IMR-90 (cell line): ENCODE measurements at regions not wholly inside any gene's neighbourhood (a gene's known extent, or its start where the extent isn't known, plus 50 kb on each side); places are given as distances from the start of the nearest gene placed in this dataset.

ENCODE experiments used
- ATAC-seq: fragments of 200-7000 bp; cut with Tn5 transposase; 2 replicates; pipeline ENCODE4 v1.9.1; 2020; ENCODE audit warnings: low read depth, mild to moderate bottlenecking, moderate library complexity
- BruUV-seq: library from RNA; stranded (reverse); fragments of 400-500 nt; replicated peaks from 2 replicates; lab custom pipeline; 2021; lab: Mats Ljungman, UMichigan
- CTCF ChIA-PET: fragments of 300-600 bp; formaldehyde crosslinking; extraction: SDS; loops from one replicate; lab custom pipeline; 2021; ENCODE audit warnings: antibody characterized with exemption; lab: Yijun Ruan, JAX
- POLR2A ChIA-PET: fragments of 300-600 bp; sonication (Branson Sonifier 250); formaldehyde crosslinking; loops from one replicate; lab custom pipeline; 2022; ENCODE audit warnings: antibody characterized with exemption; ENCODE audit not compliant: unreplicated experiment; lab: Charles Lee
- DNase-seq: peaks from one replicate; pipeline ENCODE4 v3.0.0; 2013
- H2AFZ ChIP-seq: replicated peaks from 2 replicates; pipeline ENCODE3; 2013; ENCODE audit warnings: low read length, mild to moderate bottlenecking; ENCODE audit not compliant: poor library complexity
- H2AK5ac ChIP-seq: 2 replicates; pipeline ENCODE4 v1.6.1; 2013; ENCODE audit warnings: low read depth, low read length, inconsistent platforms
- H2AK9ac ChIP-seq: replicated peaks from 2 replicates; pipeline ENCODE3; 2013; ENCODE audit warnings: mild to moderate bottlenecking, low read depth, low read length, moderate library complexity; ENCODE audit not compliant: poor library complexity
- H2BK120ac ChIP-seq: 2 replicates; pipeline ENCODE4 v1.6.1; 2013; ENCODE audit warnings: low read depth, low read length, inconsistent platforms
- H2BK15ac ChIP-seq: 3 replicates; pipeline ENCODE4 v1.6.1; 2013; ENCODE audit warnings: low read depth, low read length, inconsistent platforms
- H2BK20ac ChIP-seq: 2 replicates; pipeline ENCODE4 v1.6.1; 2013; ENCODE audit warnings: low read depth, mild to moderate bottlenecking, inconsistent platforms, low read length, moderate library complexity
- H2BK5ac ChIP-seq: 2 replicates; pipeline ENCODE4 v1.6.1; 2013; ENCODE audit warnings: mild to moderate bottlenecking, low read depth, low read length, inconsistent platforms; ENCODE audit not compliant: poor library complexity, severe bottlenecking
- H3K14ac ChIP-seq: replicated peaks from 2 replicates; pipeline ENCODE4 v1.6.1; 2013; ENCODE audit warnings: low read depth, low read length, inconsistent platforms
- H3K18ac ChIP-seq: 2 replicates; pipeline ENCODE4 v1.6.1; 2013; ENCODE audit warnings: low read depth, low read length, control low read depth
- H3K23ac ChIP-seq: 2 replicates; pipeline ENCODE4 v1.6.1; 2013; ENCODE audit warnings: low read depth, low read length, inconsistent platforms
- H3K27ac ChIP-seq: 2 replicates; pipeline ENCODE4 v1.5.1; 2013; ENCODE audit warnings: mild to moderate bottlenecking, control low read depth, low read length; ENCODE audit not compliant: insufficient read depth
- H3K27me3 ChIP-seq: 2 replicates; pipeline ENCODE4 v1.6.1; 2013; ENCODE audit warnings: low read length; ENCODE audit not compliant: control insufficient read depth, insufficient read depth
- H3K36me3 ChIP-seq: 2 replicates; pipeline ENCODE4 v1.6.1; 2013; ENCODE audit warnings: low read length, mixed read lengths; ENCODE audit not compliant: control insufficient read depth, insufficient read depth
- H3K4ac ChIP-seq: 2 replicates; pipeline ENCODE4 v1.6.1; 2013; ENCODE audit warnings: low read depth, low read length, inconsistent platforms
- H3K4me1 ChIP-seq: 2 replicates; pipeline ENCODE4 v1.6.1; 2013; ENCODE audit warnings: low read length, mixed read lengths; ENCODE audit not compliant: control insufficient read depth, insufficient read depth
- H3K4me2 ChIP-seq: 2 replicates; pipeline ENCODE4 v1.6.1; 2013; ENCODE audit warnings: low read depth, mild to moderate bottlenecking, control low read depth, low read length, moderate library complexity
- H3K4me3 ChIP-seq: 2 replicates; pipeline ENCODE4 v1.5.1; 2013; ENCODE audit warnings: low read depth, mild to moderate bottlenecking, control low read depth, low read length, moderate library complexity; ENCODE audit not compliant: insufficient read depth
- H3K56ac ChIP-seq: 2 replicates; pipeline ENCODE4 v1.6.1; 2013; ENCODE audit warnings: low read length, inconsistent platforms; ENCODE audit not compliant: insufficient read depth; ENCODE audit errors: extremely low read depth
- H3K79me1 ChIP-seq, 2 experiments: 2 replicates each; pipeline ENCODE4 v1.6.1; 2013; ENCODE audit warnings: low read length in 2 of 2, inconsistent platforms in 1 of 2, low read depth in 1 of 2
- H3K9ac ChIP-seq: 2 replicates; pipeline ENCODE4 v1.6.1; 2013; ENCODE audit warnings: low read depth, low read length, control low read depth
- H3K9me1 ChIP-seq: 2 replicates; pipeline ENCODE4 v1.6.1; 2013; ENCODE audit warnings: low read length, inconsistent platforms; ENCODE audit not compliant: insufficient read depth
- H3K9me3 ChIP-seq: 2 replicates; pipeline ENCODE4 v1.6.1; 2013; ENCODE audit warnings: low read length; ENCODE audit not compliant: control insufficient read depth, insufficient read depth
- H4K20me1 ChIP-seq: 2 replicates; pipeline ENCODE4 v1.6.1; 2013; ENCODE audit warnings: low read length, inconsistent platforms; ENCODE audit not compliant: insufficient read depth
- H4K5ac ChIP-seq: 2 replicates; pipeline ENCODE4 v1.6.1; 2013; ENCODE audit warnings: mild to moderate bottlenecking, low read depth, low read length, control low read depth
- H4K8ac ChIP-seq, 2 experiments: 2 replicates each; pipeline ENCODE4 v1.6.1; 2013; ENCODE audit warnings: low read depth in 2 of 2, low read length in 2 of 2, control low read depth in 1 of 2, inconsistent platforms in 1 of 2
- H4K91ac ChIP-seq: 2 replicates; pipeline ENCODE4 v1.6.1; 2013; ENCODE audit warnings: low read depth, low read length, inconsistent platforms; ENCODE audit not compliant: insufficient read depth
- BHLHE40 ChIP-seq: fragments of 150-350 bp; IDR thresholded peaks from 2 replicates; pipeline ENCODE4 v1.6.1; 2016; ENCODE audit warnings: mild to moderate bottlenecking, low read depth, low read length
- CEBPB ChIP-seq: IDR thresholded peaks from 2 replicates; pipeline ENCODE4 v1.6.1; 2012; ENCODE audit warnings: low read depth, low read length, improper control_type of control experiment
- CHD1 ChIP-seq: IDR thresholded peaks from 2 replicates; pipeline ENCODE4 v1.6.1; 2012; ENCODE audit warnings: low read depth, low read length, improper control_type of control experiment
- FOS ChIP-seq: fragments of 150-350 bp; IDR thresholded peaks from 2 replicates; pipeline ENCODE4 v1.6.1; 2016; ENCODE audit warnings: low read depth, low read length
- MAFK ChIP-seq: IDR thresholded peaks from 2 replicates; pipeline ENCODE4 v1.6.1; 2012; ENCODE audit warnings: low read depth, low read length, improper control_type of control experiment
- NFE2L2 ChIP-seq: fragments of 150-350 bp; IDR thresholded peaks from 2 replicates; pipeline ENCODE4 v1.6.1; 2016; ENCODE audit warnings: low read depth, mild to moderate bottlenecking, low read length
- POLR2A ChIP-seq: IDR thresholded peaks from 2 replicates; pipeline ENCODE4 v1.6.1; 2012; ENCODE audit warnings: mild to moderate bottlenecking, low read depth, low read length
- RAD21 ChIP-seq: IDR thresholded peaks from 2 replicates; pipeline ENCODE4 v1.6.1; 2012; ENCODE audit warnings: low read length, improper control_type of control experiment
- RCOR1 ChIP-seq: IDR thresholded peaks from 2 replicates; pipeline ENCODE4 v1.6.1; 2012; ENCODE audit warnings: mild to moderate bottlenecking, low read length, improper control_type of control experiment; ENCODE audit not compliant: insufficient replicate concordance
- RFX5 ChIP-seq: IDR thresholded peaks from 2 replicates; pipeline ENCODE4 v1.8.0; 2012; ENCODE audit warnings: low read depth, mild to moderate bottlenecking, low read length, moderate library complexity
- SMC3 ChIP-seq: fragments of 150-350 bp; IDR thresholded peaks from 2 replicates; pipeline ENCODE4 v1.6.1; 2016; ENCODE audit warnings: low read depth, mild to moderate bottlenecking, antibody characterized with exemption, low read length, moderate library complexity
- WGBS, 2 experiments: methylation state at CpG; one replicate each; pipeline versions ENCODE4 v1.1.5 to v1.1.7; 2013; ENCODE audit warnings: missing lambda C conversion rate in 2 of 2; ENCODE audit not compliant: insufficient read length in 1 of 2; ENCODE audit errors: extremely low coverage in 2 of 2; 5-methylcytosine and 5-hydroxymethylcytosine counted together
- dilution Hi-C: fragments of 300-500 bp; cut with HindIII; formaldehyde crosslinking; loops from one replicate; pipeline ENCODE4 v1.14.3; 2018; ENCODE audit warnings: low sequenced_read_pairs; ENCODE audit not compliant: unreplicated experiment
- in situ Hi-C: fragments of 300-500 bp; cut with MboI; formaldehyde crosslinking; loops from 3 replicates; pipeline ENCODE4 v1.14.3; 2019; ENCODE audit warnings: low sequenced_read_pairs, inconsistent platforms, mixed read lengths
- intact Hi-C: fragments of 100-400 bp; cut with micrococcal nuclease; formaldehyde crosslinking; loops from 2 replicates; pipeline ENCODE4 v1.10.0; 2022
- TF ChIP-seq, protein P1 (sequence below): fragments of 150-350 bp; IDR thresholded peaks from 2 replicates; pipeline ENCODE4 v1.6.1; 2017; ENCODE audit warnings: mild to moderate bottlenecking, antibody characterized with exemption, low read length, low read depth
- TF ChIP-seq, protein P2 (sequence below): fragments of 150-350 bp; IDR thresholded peaks from 2 replicates; pipeline ENCODE4 v1.6.1; 2016; ENCODE audit warnings: low read depth, mild to moderate bottlenecking, low read length, moderate library complexity, borderline replicate concordance
- TF ChIP-seq, protein P3 (sequence below): conservative IDR thresholded peaks from 2 replicates; pipeline ENCODE4 v1.5.1; 2012; ENCODE audit warnings: mild to moderate bottlenecking, low read depth, low read length, improper control_type of control experiment

DNA sequence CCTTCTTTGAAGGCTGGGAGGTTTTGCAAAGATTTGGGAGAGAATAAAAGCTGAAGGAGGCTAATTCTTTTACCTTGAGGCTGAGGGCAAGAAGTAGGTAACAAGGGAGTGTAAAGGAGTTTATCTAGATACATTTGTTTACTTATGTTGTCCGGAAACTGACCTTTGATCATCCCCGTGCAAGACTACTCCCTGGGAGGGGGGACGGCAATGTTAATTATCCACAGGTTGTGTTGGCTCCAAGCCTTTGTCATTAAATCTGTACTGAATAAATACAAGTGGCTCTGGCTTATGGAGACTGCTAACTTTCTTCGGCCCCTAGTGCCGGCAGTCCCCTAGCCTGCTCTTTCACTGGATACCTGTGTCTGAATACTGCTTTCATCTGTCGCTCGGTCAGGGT lies 1250.6 kb upstream of the LRRTM3 start:
- no peak for ATAC-seq
- no CpG with 5 or more reads among the region's 7 CpGs for WGBS, 2 experiments
- no peak overlapping the region for H3K27ac ChIP-seq
- no peak overlapping the region for H3K23ac ChIP-seq
- H3K18ac ChIP-seq = no peak overlapping the region
- H2AK5ac ChIP-seq = no peak overlapping the region
- no peak overlapping the region for H3K4me3 ChIP-seq
- H3K4me1 ChIP-seq = no peaks in the 10 kb centered on the region
- no peak overlapping the region for H3K9ac ChIP-seq
- H3K36me3 ChIP-seq = no peaks in the 10 kb centered on the region
- BruUV-seq = no TSS peak
- no peak overlapping the region for H3K4me2 ChIP-seq
- no peak overlapping the region for H4K91ac ChIP-seq
- DNase-seq = no peak
- POLR2A ChIA-PET = no interaction called here
- H3K4ac ChIP-seq = no peak overlapping the region
- H3K27me3 ChIP-seq = no peaks in the 10 kb centered on the region
- no peak overlapping the region for H2BK15ac ChIP-seq
- H4K8ac ChIP-seq = no peak overlapping the region
- in situ Hi-C loops = no loop called here
- H3K9me3 ChIP-seq = no peaks in the 10 kb centered on the region
- no peaks in the 10 kb centered on the region for H3K9me1 ChIP-seq
- no peaks in the 10 kb centered on the region for H3K79me1 ChIP-seq
- dilution Hi-C loops = no loop called here
- H2BK20ac ChIP-seq = no peak overlapping the region
- CTCF ChIA-PET = no interaction called here
- H2AFZ ChIP-seq = no peak overlapping the region
- H2AK9ac ChIP-seq = no peak overlapping the region
- TF ChIP-seq CHD1 (no peak), RFX5 (no peak), BHLHE40 (no peak), RAD21 (no peak), CEBPB (no peak), RCOR1 (no peak), POLR2A (no peak), FOS (no peak), MAFK (no peak), SMC3 (no peak), NFE2L2 (no peak)
- TF ChIP-seq, protein P1, sequence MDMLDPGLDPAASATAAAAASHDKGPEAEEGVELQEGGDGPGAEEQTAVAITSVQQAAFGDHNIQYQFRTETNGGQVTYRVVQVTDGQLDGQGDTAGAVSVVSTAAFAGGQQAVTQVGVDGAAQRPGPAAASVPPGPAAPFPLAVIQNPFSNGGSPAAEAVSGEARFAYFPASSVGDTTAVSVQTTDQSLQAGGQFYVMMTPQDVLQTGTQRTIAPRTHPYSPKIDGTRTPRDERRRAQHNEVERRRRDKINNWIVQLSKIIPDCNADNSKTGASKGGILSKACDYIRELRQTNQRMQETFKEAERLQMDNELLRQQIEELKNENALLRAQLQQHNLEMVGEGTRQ = no peak
- TF ChIP-seq, protein P2, sequence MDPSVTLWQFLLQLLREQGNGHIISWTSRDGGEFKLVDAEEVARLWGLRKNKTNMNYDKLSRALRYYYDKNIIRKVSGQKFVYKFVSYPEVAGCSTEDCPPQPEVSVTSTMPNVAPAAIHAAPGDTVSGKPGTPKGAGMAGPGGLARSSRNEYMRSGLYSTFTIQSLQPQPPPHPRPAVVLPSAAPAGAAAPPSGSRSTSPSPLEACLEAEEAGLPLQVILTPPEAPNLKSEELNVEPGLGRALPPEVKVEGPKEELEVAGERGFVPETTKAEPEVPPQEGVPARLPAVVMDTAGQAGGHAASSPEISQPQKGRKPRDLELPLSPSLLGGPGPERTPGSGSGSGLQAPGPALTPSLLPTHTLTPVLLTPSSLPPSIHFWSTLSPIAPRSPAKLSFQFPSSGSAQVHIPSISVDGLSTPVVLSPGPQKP = no peak
- TF ChIP-seq, protein P3, sequence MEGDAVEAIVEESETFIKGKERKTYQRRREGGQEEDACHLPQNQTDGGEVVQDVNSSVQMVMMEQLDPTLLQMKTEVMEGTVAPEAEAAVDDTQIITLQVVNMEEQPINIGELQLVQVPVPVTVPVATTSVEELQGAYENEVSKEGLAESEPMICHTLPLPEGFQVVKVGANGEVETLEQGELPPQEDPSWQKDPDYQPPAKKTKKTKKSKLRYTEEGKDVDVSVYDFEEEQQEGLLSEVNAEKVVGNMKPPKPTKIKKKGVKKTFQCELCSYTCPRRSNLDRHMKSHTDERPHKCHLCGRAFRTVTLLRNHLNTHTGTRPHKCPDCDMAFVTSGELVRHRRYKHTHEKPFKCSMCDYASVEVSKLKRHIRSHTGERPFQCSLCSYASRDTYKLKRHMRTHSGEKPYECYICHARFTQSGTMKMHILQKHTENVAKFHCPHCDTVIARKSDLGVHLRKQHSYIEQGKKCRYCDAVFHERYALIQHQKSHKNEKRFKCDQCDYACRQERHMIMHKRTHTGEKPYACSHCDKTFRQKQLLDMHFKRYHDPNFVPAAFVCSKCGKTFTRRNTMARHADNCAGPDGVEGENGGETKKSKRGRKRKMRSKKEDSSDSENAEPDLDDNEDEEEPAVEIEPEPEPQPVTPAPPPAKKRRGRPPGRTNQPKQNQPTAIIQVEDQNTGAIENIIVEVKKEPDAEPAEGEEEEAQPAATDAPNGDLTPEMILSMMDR = no peak
- intact Hi-C loops = no loop called here
- no peak overlapping the region for H3K14ac ChIP-seq
- no peak overlapping the region for H2BK120ac ChIP-seq
- no peak overlapping the region for H2BK5ac ChIP-seq
- H3K56ac ChIP-seq = no peak overlapping the region
- no peaks in the 10 kb centered on the region for H4K20me1 ChIP-seq
- no peak overlapping the region for H4K5ac ChIP-seq
